BE2C (cell line): ENCODE measurements at regions not wholly inside any gene's neighbourhood (a gene's known extent, or its start where the extent isn't known, plus 50 kb on each side); places are given as distances from the start of the nearest gene placed in this dataset.

Experiments used
- DNase-seq: peaks from one replicate; pipeline ENCODE4 v3.0.0-alpha.2; 2020
- H3K27me3 ChIP-seq: fragments of 250-450 bp; sonication (Bioruptor Pico); 2 replicates; pipeline ENCODE4 v1.5.1; 2020; ENCODE audit warnings: mild to moderate bottlenecking
- H3K36me3 ChIP-seq: fragments of 250-450 bp; sonication (Bioruptor Pico); 2 replicates; pipeline ENCODE4 v1.5.1; 2020; ENCODE audit warnings: mild to moderate bottlenecking
- H3K4me1 ChIP-seq: fragments of 250-450 bp; sonication (Bioruptor Pico); 2 replicates; pipeline ENCODE4 v1.5.1; 2020
- H3K4me3 ChIP-seq: 2 replicates; pipeline ENCODE4 v1.5.1; 2011; ENCODE audit warnings: low read depth, low read length
- H3K9me3 ChIP-seq: fragments of 250-450 bp; sonication (Bioruptor Pico); 2 replicates; pipeline ENCODE4 v1.5.1; 2020
- TF ChIP-seq, protein P1 (sequence below): IDR thresholded peaks from 2 replicates; pipeline ENCODE4 v1.5.1; 2012; ENCODE audit warnings: mild to moderate bottlenecking, low read depth, low read length

DNA sequence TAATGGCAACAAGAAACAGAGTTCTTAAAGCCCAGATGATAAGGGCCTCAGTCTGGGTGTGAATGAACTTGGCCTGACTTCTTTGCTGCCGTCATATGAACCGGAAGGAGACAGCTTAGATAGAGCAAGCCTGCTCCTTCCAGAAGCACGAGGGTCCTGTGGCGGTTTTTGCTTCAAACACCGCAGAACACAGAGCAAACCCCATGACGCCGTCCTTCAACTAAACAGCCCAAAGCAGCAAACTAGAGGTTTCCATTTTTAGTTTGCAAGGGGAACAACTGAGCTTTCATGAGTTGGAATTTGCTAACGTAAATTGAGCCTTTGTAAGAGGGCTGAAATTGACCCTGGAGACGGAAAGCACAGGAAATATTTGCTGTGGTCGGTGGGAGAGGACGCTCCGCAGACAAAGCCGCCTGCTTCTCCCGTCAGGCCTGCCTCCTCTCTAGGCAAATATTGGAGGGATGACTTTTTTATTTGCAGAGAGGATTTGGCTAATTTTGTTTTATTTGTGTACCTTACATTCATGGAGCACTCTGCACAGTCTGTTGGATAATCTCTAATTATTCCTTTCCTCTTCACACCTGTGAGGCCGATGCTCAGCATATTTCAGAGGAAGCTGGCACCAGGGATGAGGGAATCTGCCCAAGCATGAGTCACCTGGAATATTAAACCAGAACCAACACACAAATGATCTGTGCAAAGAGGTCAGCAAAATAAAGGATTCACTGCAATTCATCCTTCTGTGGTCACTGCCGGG lies 134.0 kb upstream of the NCK2 start:
- Histone ChIP-seq H3K4me1 (no peaks in the 10 kb centered on the region), H3K36me3 (no peaks in the 10 kb centered on the region), H3K4me3 (no peak overlapping the region), H3K27me3 (no peaks in the 10 kb centered on the region), H3K9me3 (no peaks in the 10 kb centered on the region)
- TF ChIP-seq, protein P1, sequence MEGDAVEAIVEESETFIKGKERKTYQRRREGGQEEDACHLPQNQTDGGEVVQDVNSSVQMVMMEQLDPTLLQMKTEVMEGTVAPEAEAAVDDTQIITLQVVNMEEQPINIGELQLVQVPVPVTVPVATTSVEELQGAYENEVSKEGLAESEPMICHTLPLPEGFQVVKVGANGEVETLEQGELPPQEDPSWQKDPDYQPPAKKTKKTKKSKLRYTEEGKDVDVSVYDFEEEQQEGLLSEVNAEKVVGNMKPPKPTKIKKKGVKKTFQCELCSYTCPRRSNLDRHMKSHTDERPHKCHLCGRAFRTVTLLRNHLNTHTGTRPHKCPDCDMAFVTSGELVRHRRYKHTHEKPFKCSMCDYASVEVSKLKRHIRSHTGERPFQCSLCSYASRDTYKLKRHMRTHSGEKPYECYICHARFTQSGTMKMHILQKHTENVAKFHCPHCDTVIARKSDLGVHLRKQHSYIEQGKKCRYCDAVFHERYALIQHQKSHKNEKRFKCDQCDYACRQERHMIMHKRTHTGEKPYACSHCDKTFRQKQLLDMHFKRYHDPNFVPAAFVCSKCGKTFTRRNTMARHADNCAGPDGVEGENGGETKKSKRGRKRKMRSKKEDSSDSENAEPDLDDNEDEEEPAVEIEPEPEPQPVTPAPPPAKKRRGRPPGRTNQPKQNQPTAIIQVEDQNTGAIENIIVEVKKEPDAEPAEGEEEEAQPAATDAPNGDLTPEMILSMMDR: no peak
- DNase-seq: no peak

DNA sequence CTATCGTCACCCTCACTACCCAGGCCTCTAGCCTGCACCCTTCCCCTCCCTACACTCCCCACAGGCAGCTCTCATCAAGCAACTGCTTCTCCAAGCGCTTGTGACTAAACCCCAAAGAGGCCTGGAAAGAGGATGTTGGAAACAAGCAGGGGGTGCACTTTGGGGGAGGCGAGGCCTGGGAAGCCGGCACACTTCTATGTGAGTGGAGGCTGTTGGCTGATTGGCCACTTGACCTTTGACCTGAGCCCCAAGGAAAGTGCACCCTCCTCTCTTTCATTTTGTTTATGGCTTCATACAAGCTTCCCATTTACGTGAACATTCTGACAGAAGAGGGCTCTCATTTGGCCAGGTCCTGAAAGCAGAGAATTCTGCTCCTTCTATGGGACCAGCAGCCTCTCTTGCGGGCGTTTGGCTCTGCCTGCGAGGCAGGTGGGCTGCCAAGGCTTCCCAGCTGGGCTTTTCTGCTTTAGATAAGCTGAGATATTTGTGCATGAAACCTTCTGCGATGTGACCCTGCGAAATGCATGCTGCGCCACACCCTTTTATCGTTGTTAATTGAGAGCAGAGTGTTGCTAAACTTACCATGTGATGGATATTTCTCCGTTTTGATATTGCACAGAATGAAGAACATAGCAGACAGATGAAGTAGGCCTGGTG lies 134.8 kb upstream of the NCK2 start:
- H3K27me3 ChIP-seq: no peaks in the 10 kb centered on the region
- DNase-seq: no peak
- H3K4me1 ChIP-seq: no peaks in the 10 kb centered on the region
- H3K4me3 ChIP-seq: no peak overlapping the region
- H3K9me3 ChIP-seq: no peaks in the 10 kb centered on the region
- H3K36me3 ChIP-seq: no peaks in the 10 kb centered on the region
- TF ChIP-seq, protein P1: no peak

DNA sequence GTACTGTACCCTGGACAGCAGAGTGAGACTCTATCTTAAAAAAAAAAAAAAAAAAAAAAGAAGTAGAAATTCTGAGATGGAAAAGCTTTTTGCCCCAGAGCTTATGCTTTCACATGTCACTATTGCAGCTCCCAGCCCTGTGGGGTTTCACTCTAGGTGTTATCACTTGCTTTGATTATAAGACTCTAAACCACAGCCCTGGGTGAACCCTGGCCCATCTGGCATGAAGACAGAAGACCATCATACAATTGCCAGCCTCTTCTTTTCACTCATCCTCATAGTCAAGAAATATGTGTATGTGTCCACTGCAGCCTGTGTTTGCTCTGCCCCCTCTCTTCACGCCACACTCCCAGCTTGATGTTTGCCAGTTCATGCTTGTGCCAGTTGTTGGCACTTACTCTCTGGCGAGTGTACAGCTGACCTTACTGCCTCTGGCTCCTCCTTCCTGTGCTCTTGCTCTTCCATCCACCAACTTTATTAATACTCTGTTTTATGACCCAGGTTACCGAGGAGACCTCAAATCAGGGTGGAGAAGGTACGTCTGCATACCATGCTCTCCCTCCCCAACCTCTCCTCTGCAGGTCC lies 136.7 kb upstream of the NCK2 start:
- TF ChIP-seq, protein P1: no peak
- DNase-seq: no peak
- H3K36me3 ChIP-seq: no peaks in the 10 kb centered on the region
- H3K9me3 ChIP-seq: no peaks in the 10 kb centered on the region
- no peaks in the 10 kb centered on the region for H3K27me3 ChIP-seq
- H3K4me3 ChIP-seq: no peak overlapping the region
- H3K4me1 ChIP-seq: no peaks in the 10 kb centered on the region

DNA sequence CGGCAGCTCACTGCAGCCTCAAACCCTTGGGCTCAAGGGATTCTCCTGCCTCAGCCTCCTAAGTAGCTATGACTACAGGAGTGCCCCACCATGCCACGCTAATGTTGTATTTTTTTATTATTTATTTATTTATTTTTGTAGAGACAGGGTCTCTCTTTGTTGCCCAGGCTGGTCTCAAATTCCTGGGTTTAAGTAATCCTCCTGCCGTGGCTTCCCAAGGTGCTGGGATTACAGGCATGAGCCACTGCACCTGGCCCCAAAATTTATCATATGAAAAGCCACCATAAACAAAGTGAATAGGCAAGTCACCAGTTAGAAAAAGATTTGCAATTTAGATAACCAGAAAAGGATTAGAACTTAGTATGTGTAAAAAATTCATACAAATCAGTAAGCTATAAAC lies 138.6 kb upstream of the NCK2 start:
- DNase-seq: no peak
- Histone ChIP-seq H3K4me3 (no peak overlapping the region), H3K9me3 (no peaks in the 10 kb centered on the region), H3K4me1 (no peaks in the 10 kb centered on the region), H3K27me3 (no peaks in the 10 kb centered on the region), H3K36me3 (no peaks in the 10 kb centered on the region)
- TF ChIP-seq, protein P1: no peak

DNA sequence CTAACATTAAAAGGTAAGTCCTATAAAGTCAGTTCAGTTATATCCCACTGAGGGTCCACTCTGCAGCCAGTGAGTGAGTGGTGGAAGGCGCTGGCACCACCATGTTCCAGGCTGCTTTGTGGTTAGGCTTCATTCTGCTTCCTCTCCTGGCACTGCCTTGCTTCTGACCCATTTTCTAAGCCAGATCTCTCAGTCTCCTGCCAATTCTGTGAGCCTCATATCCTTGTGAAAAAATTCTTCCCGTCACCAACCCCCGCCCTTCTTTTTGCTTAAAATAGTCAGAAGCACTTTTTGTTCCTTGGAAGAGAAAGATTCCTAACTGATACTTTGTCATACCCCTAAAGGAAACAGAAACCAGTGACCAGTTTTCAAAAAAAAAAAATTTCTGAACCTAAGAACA lies 139.8 kb upstream of the NCK2 start:
- TF ChIP-seq, protein P1: no peak
- no peaks in the 10 kb centered on the region for H3K36me3 ChIP-seq
- no peaks in the 10 kb centered on the region for H3K4me1 ChIP-seq
- H3K9me3 ChIP-seq: no peaks in the 10 kb centered on the region
- no peak for DNase-seq
- H3K27me3 ChIP-seq: no peaks in the 10 kb centered on the region
- H3K4me3 ChIP-seq: no peak overlapping the region
